ENCODE measurements at regions not wholly inside any gene's neighbourhood (a gene's known extent, or its start where the extent isn't known, plus 50 kb on each side); places are given as distances from the start of the nearest gene placed in this dataset.

- DNase-seq = no peak
Observed at GRCh38 chr17:34156741-34157589, 98.1 kb upstream of the CCL2 start.

GRCh38 chr17:34161690-34162089, 93.4 kb upstream of the CCL2 start:
- DNase-seq = no peak

GRCh38 chr17:34163123-34163522, 92.0 kb upstream of the CCL2 start:
- no peak for DNase-seq

- no peak for DNase-seq
Observed at GRCh38 chr17:34163646-34164045, 91.4 kb upstream of the CCL2 start.

GRCh38 chr17:34164837-34165236, 90.2 kb upstream of the CCL2 start:
- DNase-seq = no peak

DNA sequence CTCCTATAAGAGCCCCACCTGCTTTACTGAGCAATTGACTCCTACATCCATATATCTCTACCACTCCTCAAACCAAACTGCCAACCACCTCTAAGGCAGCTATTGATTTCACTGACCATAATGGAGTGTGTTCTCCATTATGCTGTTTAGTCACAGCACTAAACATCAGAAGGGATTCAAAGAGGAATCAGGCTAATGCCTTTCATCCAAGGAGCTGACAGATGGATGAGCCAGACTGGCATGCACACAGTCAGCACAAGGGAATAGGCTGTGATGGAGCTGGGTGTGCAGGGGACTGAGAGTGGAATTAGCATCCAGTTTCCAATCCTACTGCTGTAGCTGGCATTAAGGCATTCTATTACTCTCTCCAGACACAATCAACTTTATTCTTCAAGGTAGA, 88.7 kb upstream of the CCL2 start:
- no peak for DNase-seq

GRCh38 chr17:34167354-34167753, 87.7 kb upstream of the CCL2 start:
- DNase-seq = no peak

- DNase-seq = no peak
Observed at GRCh38 chr17:34168989-34169388, 86.1 kb upstream of the CCL2 start.

GRCh38 chr17:34169496-34169895, 85.6 kb upstream of the CCL2 start:
- DNase-seq = no peak

GRCh38 chr17:34171245-34171818, 83.8 kb upstream of the CCL2 start:
- DNase-seq = no peak

GRCh38 chr17:34172390-34172918, 82.6 kb upstream of the CCL2 start:
- no peak for DNase-seq

DNA sequence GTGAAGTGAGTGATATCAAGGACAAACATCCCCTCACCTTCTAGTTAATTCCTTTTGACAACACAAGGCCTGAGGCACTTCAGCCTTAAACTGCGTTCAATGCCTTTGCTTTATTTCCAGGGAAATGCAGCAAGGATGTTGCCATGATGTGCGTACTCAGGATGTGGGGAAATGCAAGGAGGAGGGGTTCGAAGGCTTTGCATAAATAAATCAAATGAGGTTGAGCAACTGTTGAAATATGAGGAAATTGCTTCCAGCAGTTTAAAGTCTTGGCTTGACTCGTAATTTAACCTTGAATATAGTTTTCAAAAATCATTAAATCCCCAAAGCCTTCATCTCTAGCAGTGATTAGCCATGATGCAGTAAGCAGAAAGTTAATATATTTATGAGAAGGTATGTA, 81.8 kb upstream of the CCL2 start:
- DNase-seq = no peak

- no peak for DNase-seq
Observed at GRCh38 chr17:34174496-34174895, 80.6 kb upstream of the CCL2 start.

DNA sequence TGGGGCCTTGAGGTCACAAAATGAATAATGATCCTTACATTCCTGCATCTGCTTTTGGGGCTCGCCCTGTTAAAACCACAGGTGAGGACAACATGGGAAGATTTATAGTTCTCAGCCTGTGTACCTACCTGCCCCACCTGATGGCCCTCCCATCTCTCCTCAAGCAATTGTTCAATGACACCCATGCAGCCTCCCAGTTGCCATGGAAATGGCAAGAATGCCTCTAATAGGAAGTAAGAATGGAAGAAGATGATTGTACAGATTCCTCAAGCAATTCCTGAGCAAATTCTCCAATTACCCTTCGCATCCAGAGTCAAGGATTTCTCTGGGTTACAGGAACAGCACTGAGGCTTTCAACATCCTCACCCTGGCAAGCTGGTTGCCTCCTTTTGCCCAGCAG, 78.6 kb upstream of the CCL2 start:
- DNase-seq = no peak

DNA sequence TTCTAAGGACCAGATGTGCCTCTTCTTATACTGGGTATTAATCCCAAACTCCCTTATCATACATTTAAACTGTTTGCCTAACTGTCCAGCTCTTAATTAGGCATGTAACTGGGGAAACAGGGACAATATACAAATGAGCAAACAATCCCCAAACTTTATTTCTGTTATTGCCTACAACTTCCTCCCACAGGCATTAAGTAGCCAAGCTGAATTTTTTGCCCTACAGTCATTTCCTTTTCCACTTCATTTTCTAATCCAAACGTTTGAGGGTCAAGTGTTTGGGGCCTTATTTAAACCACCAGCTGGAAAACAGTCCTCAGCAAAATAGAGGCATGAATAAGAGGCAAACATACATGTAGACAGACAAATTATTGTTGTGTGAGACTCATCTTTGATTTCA, 77.4 kb upstream of the CCL2 start:
- DNase-seq = no peak

DNA sequence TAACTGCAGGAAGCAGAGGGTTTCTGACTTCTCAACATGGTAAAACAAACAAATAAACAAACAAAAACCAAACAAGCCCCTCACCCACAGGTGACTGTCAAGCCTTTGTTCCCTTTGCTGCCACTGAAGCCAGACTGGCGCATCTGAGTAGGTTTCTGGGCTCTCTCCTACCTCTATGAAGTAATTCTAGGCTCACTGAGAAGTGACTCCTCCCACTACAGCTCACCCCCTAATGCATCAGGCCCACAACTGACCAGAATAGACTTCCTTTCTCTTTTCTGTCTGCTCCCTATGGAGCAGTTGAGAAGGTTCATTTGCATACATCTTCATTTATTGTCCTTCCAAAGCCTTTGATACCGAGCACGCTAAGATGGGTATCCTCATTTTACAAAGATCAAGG, 77.0 kb upstream of the CCL2 start:
- DNase-seq = no peak

DNA sequence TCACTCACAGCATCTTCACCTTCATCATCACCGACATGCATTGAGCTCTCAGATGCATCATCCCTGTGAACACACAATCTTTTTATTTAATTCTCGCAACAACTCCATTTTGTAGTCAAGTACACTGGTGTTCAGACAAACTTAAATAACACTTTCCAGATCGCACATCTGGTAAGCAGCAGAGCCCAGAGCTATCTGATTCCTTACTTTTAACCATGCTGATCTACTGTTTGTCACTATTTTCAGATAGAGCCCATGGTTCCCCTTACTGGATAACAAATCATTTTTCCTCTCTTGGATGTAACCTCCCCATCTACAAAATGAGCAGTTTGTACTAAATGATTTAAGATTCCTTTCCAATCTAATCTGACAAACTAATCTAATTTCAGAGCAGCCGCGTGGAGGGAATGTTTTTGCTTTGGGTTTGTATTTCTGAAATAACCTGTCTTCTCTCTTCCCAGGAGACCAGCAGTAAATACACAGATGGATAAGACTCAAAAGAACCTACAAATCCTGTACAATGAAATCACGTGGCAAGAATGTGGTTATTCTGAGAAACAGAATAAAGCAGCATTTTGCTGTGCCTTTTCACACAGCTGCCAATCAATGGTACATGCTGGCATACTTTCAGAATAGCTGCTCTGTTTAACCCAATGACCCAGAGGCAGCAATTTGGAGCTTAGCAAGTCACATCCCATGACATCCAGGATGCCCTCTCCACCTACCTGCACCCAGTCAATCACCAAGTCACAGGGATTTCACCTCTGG, 72.9 kb upstream of the CCL2 start:
- DNase-seq = no peak

- DNase-seq = no peak
Observed at GRCh38 chr17:34195987-34196386, 59.1 kb upstream of the CCL2 start.

DNA sequence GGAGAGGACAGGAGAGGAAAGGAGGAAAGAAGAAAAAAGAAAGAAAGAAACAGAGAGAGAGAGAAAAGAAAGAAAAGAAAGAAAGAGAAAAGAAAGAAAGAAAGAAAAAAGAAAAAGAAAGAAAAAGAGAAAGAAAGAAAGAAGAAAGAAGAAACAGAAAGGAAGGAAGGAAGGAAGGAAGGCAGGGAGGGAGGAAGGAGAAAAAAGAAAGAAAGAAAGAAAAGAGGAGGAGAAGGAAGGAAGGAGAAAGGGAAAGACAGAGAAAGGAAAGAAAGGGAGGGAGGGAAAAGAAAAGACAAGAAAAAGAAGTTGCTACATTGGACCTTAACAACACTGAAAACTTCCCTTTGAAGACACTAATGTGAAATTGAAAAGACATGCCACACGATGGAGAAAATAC, 56.6 kb upstream of the CCL2 start:
- DNase-seq = no peak

DNA sequence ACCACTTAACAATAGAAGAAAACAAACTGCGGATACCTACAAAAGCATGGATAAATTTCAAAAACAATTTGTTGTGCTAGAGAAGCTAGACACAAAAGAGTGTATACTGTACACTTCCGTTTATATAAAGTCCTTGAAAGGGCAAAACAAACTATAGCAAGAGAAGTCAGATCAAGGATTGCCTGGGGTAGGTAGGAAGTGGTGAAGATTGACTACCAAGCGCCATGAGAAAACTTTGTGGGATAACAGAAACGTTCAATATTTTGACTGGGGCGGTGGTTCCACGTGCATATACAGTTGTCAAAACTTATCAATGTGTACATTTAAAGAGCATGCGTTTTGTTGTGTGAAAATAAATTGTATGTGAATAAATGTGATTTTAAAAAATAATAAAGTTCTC, 55.6 kb upstream of the CCL2 start:
- DNase-seq = no peak

- DNase-seq = peak; percentile 81
Observed at GRCh38 chr17:34199932-34200534, 55.1 kb upstream of the CCL2 start.

DNA sequence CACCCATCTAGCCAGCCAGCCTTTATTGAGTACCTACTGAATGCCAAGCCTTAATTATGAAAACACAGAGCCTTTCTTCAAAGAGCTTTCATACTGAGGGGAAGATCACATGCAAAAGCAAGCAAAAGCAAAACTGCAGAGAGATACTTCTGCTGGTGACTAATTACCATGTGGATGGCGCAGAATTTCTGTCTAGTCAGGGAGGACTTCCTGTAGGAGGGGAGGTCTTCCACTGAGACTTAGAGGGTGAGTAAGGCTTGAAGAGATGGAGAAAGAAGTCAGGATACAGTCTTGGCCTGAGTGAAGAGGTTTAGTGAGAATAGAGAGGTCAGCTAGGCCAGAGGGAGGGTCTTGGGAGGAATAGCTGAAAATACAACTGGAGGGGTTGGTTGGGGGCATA, 53.9 kb upstream of the CCL2 start:
- no peak for DNase-seq

DNA sequence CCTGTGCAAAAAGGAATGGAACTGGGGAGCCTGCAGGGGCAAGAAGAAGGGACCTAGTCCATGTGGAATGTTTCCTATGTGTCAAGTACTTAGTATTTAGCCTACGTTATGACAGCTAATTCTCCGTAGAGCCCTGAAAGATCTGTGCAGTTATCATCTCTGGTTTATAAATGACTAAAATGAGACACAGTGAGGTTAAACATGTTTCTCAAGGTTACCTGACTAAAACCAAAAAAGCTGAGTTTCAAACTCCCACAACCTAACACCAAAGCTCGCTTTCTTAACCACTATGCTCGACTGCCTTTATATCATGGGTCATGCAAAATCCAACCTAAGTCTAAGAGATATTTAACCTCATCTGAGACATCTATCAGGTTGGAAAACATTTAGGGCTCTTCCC, 53.3 kb upstream of the CCL2 start:
- DNase-seq = no peak
